HCT116 (cell line): ENCODE measurements at regions not wholly inside any gene's neighbourhood (a gene's known extent, or its start where the extent isn't known, plus 50 kb on each side); places are given as distances from the start of the nearest gene placed in this dataset.

Experiments
- ATAC-seq: fragments of 200-7000 bp; cut with Tn5 transposase; 2 replicates; pipeline ENCODE4 v1.9.1; 2020; ENCODE audit warnings: mild to moderate bottlenecking, moderate library complexity
- BruUV-seq: library from RNA; stranded (reverse); fragments of 400-500 nt; replicated peaks from 2 replicates; lab custom pipeline; 2021; lab: Mats Ljungman, UMichigan
- CTCF ChIA-PET: fragments of 300-600 bp; sonication (Branson Sonifier 250); formaldehyde crosslinking; loops from one replicate; lab custom pipeline; 2021; ENCODE audit warnings: antibody characterized with exemption; lab: Charles Lee
- POLR2A ChIA-PET: fragments of 300-600, 350-600 bp; sonication (Branson Sonifier 250); formaldehyde crosslinking; loops from one replicate; lab custom pipeline; 2021; ENCODE audit warnings: antibody characterized with exemption; lab: Charles Lee
- RAD21 ChIA-PET, 2 experiments: fragments of 300-600 bp; sonication (Branson Sonifier 250); formaldehyde crosslinking; loops; one replicate each; lab custom pipeline; 2023; ENCODE audit warnings: low total read pairs in 2 of 2; ENCODE audit not compliant: uncharacterized antibody in 2 of 2, unreplicated experiment in 2 of 2, low non-redundant PET in 1 of 2; lab: Charles Lee
- DNase-seq: peaks from one replicate; pipeline ENCODE4 v3.0.0-alpha.2; 2010; ENCODE audit warnings: low read depth, low spot score
- H2AFZ ChIP-seq: fragments of 200-600 bp; shearing (Covaris generic), sonication (generic); 2 replicates; pipeline ENCODE4 v1.6.1; 2017; ENCODE audit warnings: low read depth, mixed run types, mixed read lengths, antibody characterized with exemption, low read length; ENCODE audit not compliant: poor library complexity, severe bottlenecking
- H3K27ac ChIP-seq: 2 replicates; pipeline ENCODE4 v1.5.1; 2012; ENCODE audit warnings: low read depth, low read length
- H3K27me3 ChIP-seq: fragments of 200-600 bp; sonication (generic); 2 replicates; pipeline ENCODE4 v1.6.1; 2016; ENCODE audit warnings: mixed run types, low read length, mixed read lengths; ENCODE audit not compliant: insufficient read depth
- H3K36me3 ChIP-seq, 2 experiments: fragments of 200-500 bp in 1 of 2; fragments of 200-600 bp in 1 of 2; sonication (Bioruptor generic) in 1 of 2; sonication (generic) in 1 of 2; 2 replicates each; pipeline versions ENCODE4 v1.5.1 to v1.6.1; 2014 to 2016; ENCODE audit warnings: low read length in 2 of 2, inconsistent platforms in 1 of 2, mixed read lengths in 1 of 2, mixed run types in 1 of 2; ENCODE audit not compliant: insufficient read depth in 2 of 2, control insufficient read depth in 1 of 2
- H3K4me1 ChIP-seq, 2 experiments: fragments of 200-600 bp in 1 of 2; sonication (generic) in 1 of 2; 2 replicates each; pipeline versions ENCODE4 v1.5.1 to v1.6.1; 2012 to 2017; ENCODE audit warnings: low read length in 2 of 2, inconsistent platforms in 1 of 2, mild to moderate bottlenecking in 1 of 2, mixed read lengths in 1 of 2, mixed run types in 1 of 2, moderate library complexity in 1 of 2; ENCODE audit not compliant: insufficient read depth in 2 of 2, control insufficient read depth in 1 of 2
- H3K4me2 ChIP-seq: fragments of 200-600 bp; sonication (generic); 2 replicates; pipeline ENCODE4 v1.6.1; 2017; ENCODE audit warnings: mixed run types, low read length, mixed read lengths
- H3K4me3 ChIP-seq, 2 experiments: fragments of 200-600 bp in 1 of 2; sonication (generic) in 1 of 2; replicated peaks in 1 of 2; 2 replicates each; pipeline ENCODE4 v1.5.1; 2011 to 2016; ENCODE audit warnings: low read length in 2 of 2, control low read depth in 1 of 2, low read depth in 1 of 2, mild to moderate bottlenecking in 1 of 2, mixed read lengths in 1 of 2, mixed run types in 1 of 2
- H3K79me2 ChIP-seq: fragments of 200-600 bp; sonication (generic); 2 replicates; pipeline ENCODE4 v1.6.1; 2017; ENCODE audit warnings: mild to moderate bottlenecking, mixed run types, low read length, moderate library complexity, mixed read lengths; ENCODE audit not compliant: insufficient read depth
- H3K9ac ChIP-seq: fragments of 200-600 bp; sonication (generic); 2 replicates; pipeline ENCODE4 v1.6.1; 2016; ENCODE audit warnings: low read length, mixed read lengths
- H3K9me2 ChIP-seq: fragments of 200-600 bp; sonication (generic), shearing (Covaris generic); 2 replicates; pipeline ENCODE4 v1.6.1; 2017; ENCODE audit warnings: mixed run types, mild to moderate bottlenecking, moderate library complexity; ENCODE audit not compliant: insufficient read depth
- H3K9me3 ChIP-seq, 2 experiments: fragments of 200-500 bp in 1 of 2; fragments of 200-600 bp in 1 of 2; sonication (Bioruptor generic) in 1 of 2; sonication (generic) in 1 of 2; 2 replicates each; pipeline ENCODE4 v1.6.1; 2014 to 2017; ENCODE audit warnings: low read length in 2 of 2, mixed read lengths in 2 of 2, inconsistent platforms in 1 of 2, low read depth in 1 of 2, mild to moderate bottlenecking in 1 of 2, mixed run types in 1 of 2, moderate library complexity in 1 of 2; ENCODE audit not compliant: control insufficient read depth in 1 of 2, insufficient read depth in 1 of 2
- H4K20me1 ChIP-seq: fragments of 200-600 bp; sonication (generic), shearing (Covaris generic); 2 replicates; pipeline ENCODE4 v1.6.1; 2017; ENCODE audit warnings: mixed run types, mild to moderate bottlenecking, moderate library complexity; ENCODE audit not compliant: insufficient read depth
- CEBPB ChIP-seq: IDR thresholded peaks from 2 replicates; pipeline ENCODE4 v1.6.1; 2012; ENCODE audit warnings: low read depth
- CTCF ChIP-seq, 3 experiments: fragments of 200-600 bp in 1 of 3; sonication (generic) in 1 of 3; IDR thresholded peaks in 2 of 3; conservative IDR thresholded peaks in 1 of 3; 2 replicates each; pipeline ENCODE4 v1.5.1; 2012 to 2017; ENCODE audit warnings: low read depth in 2 of 3, low read length in 2 of 3, antibody characterized with exemption in 1 of 3, borderline replicate concordance in 1 of 3, control low read depth in 1 of 3, mild to moderate bottlenecking in 1 of 3, mixed read lengths in 1 of 3, mixed run types in 1 of 3, moderate library complexity in 1 of 3; ENCODE audit not compliant: insufficient read depth in 1 of 3
- EZH2phosphoT487 ChIP-seq: fragments of 200-600 bp; IDR thresholded peaks from 2 replicates; pipeline ENCODE4 v1.6.1; 2018; ENCODE audit warnings: antibody characterized with exemption, borderline replicate concordance
- FOSL1 ChIP-seq: IDR thresholded peaks from 2 replicates; pipeline ENCODE4 v1.6.1; 2012; ENCODE audit warnings: low read depth
- MAX ChIP-seq: IDR thresholded peaks from 2 replicates; pipeline ENCODE4 v1.6.1; 2012
- POLR2A ChIP-seq: IDR thresholded peaks from 2 replicates; pipeline ENCODE4 v1.7.0; 2011; ENCODE audit warnings: borderline replicate concordance; ENCODE audit not compliant: insufficient read depth, insufficient read length; ENCODE audit errors: extremely low read depth
- POLR2AphosphoS5 ChIP-seq: IDR thresholded peaks from 2 replicates; pipeline ENCODE4 v1.6.1; 2011; ENCODE audit warnings: mild to moderate bottlenecking, low read depth, low read length, moderate library complexity
- RAD21 ChIP-seq: IDR thresholded peaks from 2 replicates; pipeline ENCODE4 v1.6.1; 2012; ENCODE audit warnings: low read depth, mild to moderate bottlenecking
- SIN3A ChIP-seq: IDR thresholded peaks from 2 replicates; pipeline ENCODE4 v1.6.1; 2012; ENCODE audit warnings: low read depth
- SRF ChIP-seq: IDR thresholded peaks from 2 replicates; pipeline ENCODE4 v1.6.1; 2012; ENCODE audit warnings: low read depth
- TCF7L2 ChIP-seq: IDR thresholded peaks from 2 replicates; pipeline ENCODE4 v1.7.0; 2011; ENCODE audit warnings: borderline replicate concordance, inconsistent platforms; ENCODE audit not compliant: insufficient read depth, insufficient read length; ENCODE audit errors: extremely low read depth
- ZBTB33 ChIP-seq: IDR thresholded peaks from 2 replicates; pipeline ENCODE4 v1.6.1; 2011; ENCODE audit warnings: mild to moderate bottlenecking, low read length, moderate library complexity; ENCODE audit not compliant: insufficient replicate concordance; ENCODE audit errors: extremely low read depth
- ZFX ChIP-seq: fragments of 450-650 bp; IDR thresholded peaks from 2 replicates; pipeline ENCODE4 v1.6.1; 2017
- ZNF274 ChIP-seq: fragments of 200-500 bp; sonication (Bioruptor generic); IDR thresholded peaks from 2 replicates; pipeline ENCODE4 v1.6.1; 2014; ENCODE audit warnings: mild to moderate bottlenecking, low read depth, low read length, inconsistent platforms
- intact Hi-C: fragments of 100-400 bp; cut with micrococcal nuclease; formaldehyde crosslinking; loops from 2 replicates; pipeline ENCODE4 v1.10.0; 2022

- H3K9me2 ChIP-seq: no peaks in the 10 kb centered on the region
- H3K36me3 ChIP-seq: no peaks in the 10 kb centered on the region
- no peak overlapping the region for H3K4me2 ChIP-seq
- ChIA-PET RAD21 (no interaction called here), CTCF (no interaction called here), POLR2A (no interaction called here)
- no peaks in the 10 kb centered on the region for H3K27me3 ChIP-seq
- BruUV-seq: no TSS peak
- DNase-seq (no peak), ATAC-seq (no peak)
- H3K9ac ChIP-seq: no peak overlapping the region
- no peaks in the 10 kb centered on the region for H4K20me1 ChIP-seq
- H3K9me3 ChIP-seq: no peaks in the 10 kb centered on the region
- H2AFZ ChIP-seq: no peak overlapping the region
- H3K4me3 ChIP-seq: no peak overlapping the region
- no peaks in the 10 kb centered on the region for H3K79me2 ChIP-seq
- H3K4me1 ChIP-seq: no peaks in the 10 kb centered on the region
- TF ChIP-seq POLR2A: no peak
- no peak for TF ChIP-seq ZNF274
- no peak for TF ChIP-seq TCF7L2
- no peak for TF ChIP-seq POLR2AphosphoS5
- no peak for TF ChIP-seq ZBTB33
- TF ChIP-seq FOSL1: no peak
- no peak for TF ChIP-seq ZFX
- no peak for TF ChIP-seq SIN3A
- TF ChIP-seq MAX: no peak
- TF ChIP-seq EZH2phosphoT487: no peak
- no peak for TF ChIP-seq CEBPB
- no peak for TF ChIP-seq CTCF (IDR thresholded peaks at IDR 0.05 in 2 of 3, conservative IDR thresholded peaks at IDR 0.05 in 1 of 3; ENCODE audit: borderline replicate concordance in 1 of 3, insufficient read depth in 1 of 3, low read depth in 2 of 3, low read length in 2 of 3)
- no peak for TF ChIP-seq SRF
- no peak for TF ChIP-seq RAD21
- intact Hi-C loops: loop anchor here (10.0 kb wide), 1 partner anchor 357 kb away; no protein-coding TSS in a partner anchor
- no peak overlapping the region for H3K27ac ChIP-seq
These were observed 203.8 kb upstream of the SH3BP4 start for GRCh38 chr2:234747833-234748559.
